ENCODE measurements at regions not wholly inside any gene's neighbourhood (a gene's known extent, or its start where the extent isn't known, plus 50 kb on each side); places are given as distances from the start of the nearest gene placed in this dataset.
A peak's percentile ranks its signal among the peaks of the same experiment; 100 is the strongest.

DNA sequence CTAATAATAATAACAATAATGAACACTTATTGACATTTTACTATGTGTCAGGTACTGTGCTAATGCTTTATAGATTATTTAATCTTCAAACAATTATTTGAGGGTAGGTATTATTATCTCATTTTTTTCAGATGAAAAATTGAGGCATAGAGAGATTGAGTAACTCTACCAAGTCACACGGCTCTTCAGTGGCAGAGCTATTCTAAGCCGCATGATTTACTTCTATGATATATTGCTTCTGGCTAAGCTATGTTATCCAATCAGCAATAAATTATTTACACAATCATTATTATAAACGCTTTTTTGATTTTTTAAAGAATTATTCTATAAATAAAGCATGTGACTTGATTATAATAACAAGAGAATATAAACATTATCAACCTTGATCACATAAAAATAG, 80.0 kb downstream of the TMEM30B start:
- H3K9me3 Mint-ChIP-seq = no peaks in the 10 kb centered on the region
- no peaks in the 10 kb centered on the region for H3K36me3 Mint-ChIP-seq
- H3K27ac Mint-ChIP-seq = no peak overlapping the region
- ATAC-seq (no peak), DNase-seq (ENCODE audit: low spot score in 2 of 2) (no peak)

GRCh38 chr14:61197416-61197815, 83.7 kb downstream of the TMEM30B start:
- no peak overlapping the region for H3K27ac Mint-ChIP-seq
- DNase-seq (ENCODE audit: low spot score in 2 of 2) (no peak), ATAC-seq (no peak)
- no peaks in the 10 kb centered on the region for H3K36me3 Mint-ChIP-seq
- no peaks in the 10 kb centered on the region for H3K9me3 Mint-ChIP-seq

DNA sequence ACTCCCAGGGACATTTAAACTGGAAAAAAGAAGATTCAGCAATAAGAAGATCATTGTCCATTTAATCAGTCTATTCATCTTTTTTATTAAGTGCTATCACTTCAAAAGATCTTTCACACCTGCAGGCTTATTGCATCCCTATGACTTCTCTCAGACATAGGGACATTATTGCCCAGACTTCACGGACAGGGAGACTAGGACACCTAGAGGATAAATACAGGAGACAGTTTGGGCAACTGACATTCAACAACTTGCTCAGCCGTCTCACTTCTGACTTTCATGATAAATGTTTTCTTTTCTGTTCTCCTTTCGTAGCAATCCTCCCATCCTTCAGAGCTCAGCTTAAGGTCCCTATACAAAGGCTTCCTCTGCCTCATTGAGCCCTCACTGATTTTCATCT, 84.3 kb downstream of the TMEM30B start:
- DNase-seq (ENCODE audit: low spot score in 2 of 2) (no peak), ATAC-seq (no peak)
- Mint-ChIP-seq H3K36me3 (no peaks in the 10 kb centered on the region), H3K27ac (no peak overlapping the region), H3K9me3 (no peaks in the 10 kb centered on the region)

DNA sequence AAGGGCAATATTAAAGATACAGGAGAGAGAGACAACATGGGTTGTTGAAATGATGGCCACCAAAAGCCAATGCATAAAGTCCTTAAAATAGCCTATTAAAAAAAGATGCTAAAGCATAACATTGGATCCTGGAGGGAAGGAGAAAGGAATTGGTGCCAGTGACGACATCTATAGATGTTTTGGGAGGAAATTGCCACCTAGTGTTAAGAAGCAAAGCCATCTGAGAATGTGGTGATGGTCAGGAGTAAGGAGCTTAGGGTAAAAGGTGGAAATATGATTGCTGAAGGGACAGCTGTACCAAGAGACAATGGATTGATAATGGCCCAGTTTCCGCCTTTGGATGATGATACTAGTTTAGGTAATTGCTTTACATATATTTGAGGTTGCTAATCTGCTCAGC, 85.1 kb downstream of the TMEM30B start:
- Mint-ChIP-seq H3K27ac (no peak overlapping the region), H3K36me3 (no peaks in the 10 kb centered on the region), H3K9me3 (no peaks in the 10 kb centered on the region)
- DNase-seq (ENCODE audit: low spot score in 2 of 2) = no peak
- ATAC-seq = no peak

DNA sequence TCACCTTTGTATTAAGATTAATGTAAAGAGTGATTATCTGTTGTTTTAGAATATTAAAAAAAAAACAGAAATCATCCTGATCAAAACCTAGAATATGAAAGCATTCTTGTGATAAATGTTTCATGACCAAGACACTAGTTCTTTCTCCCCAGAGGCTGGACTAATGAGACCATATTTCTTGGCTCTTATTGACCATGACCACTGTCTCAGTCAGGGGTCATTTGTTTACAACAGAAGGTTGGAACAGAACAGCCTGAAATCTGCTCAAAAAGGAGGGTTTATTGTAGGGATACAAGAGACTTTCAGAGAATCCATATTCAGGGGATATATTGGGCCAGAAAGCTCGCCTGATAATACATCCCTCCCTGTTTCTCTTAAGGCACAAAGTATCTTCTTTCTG, 87.7 kb downstream of the TMEM30B start:
- no peak overlapping the region for H3K27ac Mint-ChIP-seq
- no peak for DNase-seq (ENCODE audit: low spot score in 2 of 2)

GRCh38 chr14:61192989-61193388, 88.1 kb downstream of the TMEM30B start:
- DNase-seq (ENCODE audit: low spot score in 2 of 2) (no peak), ATAC-seq (no peak)
- H3K27ac Mint-ChIP-seq = no peak overlapping the region
- no peaks in the 10 kb centered on the region for H3K36me3 Mint-ChIP-seq
- H3K9me3 Mint-ChIP-seq = no peaks in the 10 kb centered on the region

More for the DNA sequence above, 87.7 kb downstream of the TMEM30B start:
- Mint-ChIP-seq H3K36me3 (no peaks in the 10 kb centered on the region), H3K9me3 (no peaks in the 10 kb centered on the region)
- ATAC-seq = no peak

- no peaks in the 10 kb centered on the region for H3K36me3 Mint-ChIP-seq
- DNase-seq (ENCODE audit: low spot score in 2 of 2) (no peak), ATAC-seq (no peak)
- no peaks in the 10 kb centered on the region for H3K9me3 Mint-ChIP-seq
- no peak overlapping the region for H3K27ac Mint-ChIP-seq
These were observed 89.4 kb downstream of the TMEM30B start for GRCh38 chr14:61191733-61192132.

DNA sequence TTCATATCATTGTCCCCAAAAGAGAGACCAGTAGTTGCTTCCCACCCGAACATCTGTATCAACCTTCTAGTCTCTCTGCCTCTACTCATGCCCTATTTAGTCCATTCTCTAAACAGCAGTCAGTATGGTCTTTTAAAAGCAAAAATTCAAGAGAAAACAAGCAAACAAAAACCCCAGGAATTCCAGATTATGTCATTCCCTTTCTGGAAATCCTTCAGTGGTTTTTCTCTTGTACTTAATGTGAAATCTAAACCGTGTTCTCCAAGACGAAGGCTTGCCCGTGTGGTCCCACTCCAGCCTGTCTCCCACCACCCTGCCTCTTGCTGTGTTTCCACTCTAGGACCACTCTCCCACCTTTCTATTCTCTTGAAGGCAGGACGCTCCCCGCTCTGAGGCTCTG, 90.8 kb downstream of the TMEM30B start:
- DNase-seq (ENCODE audit: low spot score in 2 of 2) (no peak), ATAC-seq (no peak)
- Mint-ChIP-seq H3K36me3 (no peaks in the 10 kb centered on the region), H3K27ac (no peak overlapping the region), H3K9me3 (no peaks in the 10 kb centered on the region)

DNA sequence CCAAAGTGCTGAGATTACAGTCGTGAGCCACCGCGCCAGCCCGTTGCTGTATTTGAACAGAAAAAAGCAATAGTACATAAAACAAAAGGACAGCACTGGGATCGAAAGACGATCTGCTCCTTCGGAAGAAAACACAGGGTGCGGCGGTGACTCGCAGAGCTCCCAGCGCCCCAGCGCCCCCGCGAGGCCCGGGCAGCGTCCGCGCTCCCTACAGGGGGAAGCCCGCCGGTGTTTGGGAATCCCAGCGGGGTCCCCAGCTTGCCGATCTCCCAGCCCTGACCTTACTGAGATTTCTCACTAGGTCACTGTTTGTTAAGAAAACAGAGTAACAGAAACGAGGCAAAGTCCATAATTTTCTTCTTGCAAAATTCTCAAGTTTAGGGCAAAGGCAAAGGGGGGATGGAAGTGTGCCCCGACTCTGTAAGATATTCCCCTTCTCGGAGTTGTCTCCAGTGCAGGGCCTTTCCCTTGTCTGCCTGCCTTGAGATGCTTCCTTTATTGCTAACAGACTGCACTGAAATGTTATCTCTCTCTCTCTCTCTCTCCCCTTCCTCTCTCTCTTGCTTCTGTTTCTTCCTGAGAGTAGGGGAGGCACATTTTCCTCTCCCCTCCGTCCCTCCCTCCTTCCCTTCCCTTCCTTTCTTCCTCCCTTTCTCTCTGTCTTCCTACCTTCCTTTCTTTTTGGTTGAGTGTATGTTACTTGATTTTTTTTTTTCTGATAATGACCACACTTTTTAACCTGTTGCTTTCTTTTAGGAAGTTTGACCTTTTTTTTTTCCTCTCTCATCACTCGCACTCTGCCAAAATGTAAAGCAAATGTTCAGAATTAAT, 91.9 kb downstream of the TMEM30B start:
- H3K9me3 Mint-ChIP-seq = no peaks in the 10 kb centered on the region
- ATAC-seq (peak; percentile 78 to 89), DNase-seq (ENCODE audit: low spot score in 2 of 2) (peak; percentile 56 to 57)
- no peaks in the 10 kb centered on the region for H3K36me3 Mint-ChIP-seq
- H3K27ac Mint-ChIP-seq = no peak overlapping the region

GRCh38 chr14:61188196-61188595, 92.9 kb downstream of the TMEM30B start:
- Mint-ChIP-seq H3K9me3 (peaks cover 0 to 3% of the 10 kb centered on the region in 2 donors), H3K36me3 (no peaks in the 10 kb centered on the region), H3K27ac (no peak overlapping the region)
- DNase-seq (ENCODE audit: low spot score in 2 of 2) (no peak), ATAC-seq (no peak)

DNA sequence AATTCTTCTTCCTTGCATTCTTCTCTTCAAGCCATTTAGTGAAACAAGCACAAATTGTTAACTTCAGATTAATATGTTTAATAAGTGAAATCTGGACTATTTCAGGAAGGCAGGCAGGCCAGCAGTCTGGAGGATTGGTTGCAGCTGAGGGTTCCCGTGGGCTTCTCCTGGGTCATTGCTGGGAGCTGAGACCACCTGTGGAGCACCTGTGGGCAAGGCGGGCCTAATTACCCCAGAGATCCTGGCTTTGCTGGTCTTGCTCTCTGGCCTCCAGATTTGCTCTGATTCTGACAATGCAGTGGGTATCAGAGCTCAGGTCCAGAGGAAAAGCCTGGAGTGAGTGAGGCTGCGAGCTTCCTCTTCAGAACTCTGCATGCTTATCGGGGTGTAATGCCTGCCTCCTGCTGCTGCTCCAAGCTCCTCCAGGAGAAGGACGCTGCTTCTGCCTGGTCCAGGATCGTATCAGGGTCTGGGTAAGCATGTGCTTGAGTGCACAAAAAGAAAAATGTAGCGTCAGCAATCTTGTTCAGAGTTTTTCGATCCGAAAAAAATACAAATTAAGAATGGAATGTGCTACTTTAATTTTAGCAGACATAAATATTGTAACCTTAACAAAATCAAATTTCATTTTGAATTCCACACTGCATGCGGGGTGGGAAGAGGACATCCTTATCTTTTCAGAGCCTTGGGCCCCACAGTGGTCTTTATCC, 93.8 kb downstream of the TMEM30B start:
- Mint-ChIP-seq H3K36me3 (no peaks in the 10 kb centered on the region), H3K9me3 (peaks cover 0 to 4% of the 10 kb centered on the region in 2 donors)
- ATAC-seq = no peak

DNA sequence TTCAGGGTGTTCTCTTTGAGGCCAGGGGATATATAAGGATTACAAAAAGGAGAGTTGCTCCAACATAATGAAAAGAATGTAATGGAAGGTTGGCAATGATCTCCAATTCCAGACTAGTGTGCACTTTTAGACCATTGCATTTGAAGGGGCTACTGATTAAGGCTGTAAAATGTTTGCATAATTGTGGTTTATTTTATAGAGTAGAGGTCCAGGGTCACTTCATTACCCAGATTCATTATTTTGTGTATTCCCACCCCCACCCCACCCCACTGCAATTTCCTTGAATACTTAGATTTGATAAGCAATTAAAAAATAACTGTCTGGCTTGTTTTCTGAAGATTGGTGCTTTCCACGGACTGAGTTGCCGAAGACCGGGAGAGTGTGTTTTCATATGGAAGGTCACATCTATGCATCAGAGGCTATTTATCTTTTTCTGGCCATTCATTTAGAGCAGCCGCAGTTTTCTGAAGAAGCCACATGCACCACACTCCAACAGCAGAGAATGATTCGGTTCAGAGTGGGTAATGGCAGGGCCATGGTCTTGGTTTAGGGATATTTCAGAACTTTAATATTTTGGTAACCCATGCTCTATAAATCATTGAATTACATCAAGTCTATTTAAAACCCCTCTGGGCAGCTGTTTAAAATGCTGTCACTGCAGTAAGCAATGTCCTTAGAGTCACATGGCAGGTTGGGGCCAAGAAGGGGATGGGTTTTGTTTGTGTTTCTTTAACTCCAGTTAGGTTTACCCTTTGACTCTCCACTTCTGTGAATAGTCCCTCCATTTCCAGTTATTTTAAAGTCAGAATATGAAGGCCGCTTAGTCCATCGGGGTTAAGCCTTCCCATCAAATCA, 94.6 kb downstream of the TMEM30B start:
- DNase-seq (ENCODE audit: low spot score in 2 of 2) (no peak), ATAC-seq (no peak)
- H3K9me3 Mint-ChIP-seq = peaks cover 0 to 4% of the 10 kb centered on the region in 2 donors
- H3K27ac Mint-ChIP-seq = no peak overlapping the region
- no peaks in the 10 kb centered on the region for H3K36me3 Mint-ChIP-seq

More for the DNA sequence above, 93.8 kb downstream of the TMEM30B start:
- no peak overlapping the region for H3K27ac Mint-ChIP-seq
- DNase-seq (ENCODE audit: low spot score in 2 of 2) = no peak

DNA sequence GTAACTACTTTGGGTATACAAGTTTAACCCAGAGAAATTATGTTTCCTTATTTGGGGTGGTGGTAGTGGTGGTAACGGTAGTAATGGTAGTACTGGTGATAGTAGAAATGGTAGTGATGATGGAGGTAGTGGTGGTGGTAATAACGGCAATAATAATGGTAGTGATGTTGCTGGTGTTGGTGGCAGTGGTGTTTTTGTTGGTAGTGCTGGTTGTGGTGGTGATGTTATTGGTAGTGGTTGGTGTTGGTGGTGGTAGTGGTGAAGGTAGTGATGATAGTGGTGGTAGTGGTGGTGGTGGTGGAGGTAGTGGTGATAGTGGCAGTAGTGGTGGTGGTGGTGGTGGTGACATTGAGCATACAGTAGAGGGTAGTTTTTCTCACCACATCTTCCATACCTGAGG, 95.6 kb downstream of the TMEM30B start:
- ATAC-seq (no peak), DNase-seq (ENCODE audit: low spot score in 2 of 2) (no peak)
- Mint-ChIP-seq H3K27ac (no peak overlapping the region), H3K9me3 (peaks cover 0 to 4% of the 10 kb centered on the region in 2 donors), H3K36me3 (no peaks in the 10 kb centered on the region)

- peak; percentile 30 to 47 for ATAC-seq
- peaks cover 0 to 4% of the 10 kb centered on the region in 2 donors for H3K9me3 Mint-ChIP-seq
- no peaks in the 10 kb centered on the region for H3K36me3 Mint-ChIP-seq
- DNase-seq (ENCODE audit: low spot score in 2 of 2) = no peak
- no peak overlapping the region for H3K27ac Mint-ChIP-seq
These were observed 97.0 kb downstream of the TMEM30B start for GRCh38 chr14:61184112-61184511.

GRCh38 chr14:61183196-61183885, 97.8 kb downstream of the TMEM30B start:
- H3K27ac Mint-ChIP-seq = peak overlapping the region in 1 of 2 donors; percentile 13
- DNase-seq (ENCODE audit: low spot score in 2 of 2) = no peak
- peak in 1 of 2 donors; percentile 64 for ATAC-seq
- no peaks in the 10 kb centered on the region for H3K36me3 Mint-ChIP-seq
- peaks cover 0 to 9% of the 10 kb centered on the region in 2 donors for H3K9me3 Mint-ChIP-seq

GRCh38 chr14:61179796-61180398, 101.2 kb downstream of the TMEM30B start:
- H3K36me3 Mint-ChIP-seq = peaks cover 0 to 2% of the 10 kb centered on the region in 2 donors
- ATAC-seq (no peak), DNase-seq (ENCODE audit: low spot score in 2 of 2) (no peak)
- H3K9me3 Mint-ChIP-seq = peaks cover under 1 to 9% of the 10 kb centered on the region in 2 donors
- no peak overlapping the region for H3K27ac Mint-ChIP-seq
